ENCODE measurements at regions not wholly inside any gene's neighbourhood (a gene's known extent, or its start where the extent isn't known, plus 50 kb on each side); places are given as distances from the start of the nearest gene placed in this dataset.
A peak's percentile ranks its signal among the peaks of the same experiment; 100 is the strongest.

DNA sequence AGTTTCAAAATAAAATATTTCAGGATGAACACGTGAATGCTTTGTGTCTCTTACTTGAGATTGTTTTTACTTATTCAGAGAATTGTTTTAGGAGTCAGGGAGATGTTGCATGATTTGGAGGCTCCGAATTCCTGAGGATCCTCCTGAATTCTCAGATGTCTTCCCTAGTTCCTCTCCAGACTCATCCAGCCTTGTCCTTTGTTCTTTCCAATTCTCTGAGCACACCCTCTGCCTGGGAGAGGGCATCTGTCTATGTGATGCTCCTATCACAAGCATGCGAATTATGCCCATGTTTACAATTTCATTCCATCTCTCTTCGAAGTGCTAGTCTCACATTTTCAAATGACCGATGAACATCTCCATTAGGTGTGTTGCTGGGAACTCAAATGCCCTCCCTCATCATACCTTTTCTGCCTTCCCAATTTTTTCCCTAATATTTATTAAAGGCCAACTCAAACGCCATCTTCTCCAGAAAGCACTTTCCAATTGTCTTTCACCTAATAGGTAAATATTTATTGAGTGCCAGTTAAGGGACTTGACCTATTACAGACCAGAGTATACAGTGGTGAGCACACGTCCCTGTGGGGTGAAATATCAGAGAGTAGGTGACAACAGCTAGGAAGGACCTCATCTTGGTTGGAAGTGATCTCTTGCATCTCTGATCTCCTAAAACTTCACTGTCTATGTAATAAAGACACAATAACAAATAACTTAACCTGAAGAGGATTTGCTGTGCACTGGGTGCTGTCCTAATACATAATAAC, 64.4 kb downstream of the ARF6 start (continued):
- TF ChIP-seq, protein P1, sequence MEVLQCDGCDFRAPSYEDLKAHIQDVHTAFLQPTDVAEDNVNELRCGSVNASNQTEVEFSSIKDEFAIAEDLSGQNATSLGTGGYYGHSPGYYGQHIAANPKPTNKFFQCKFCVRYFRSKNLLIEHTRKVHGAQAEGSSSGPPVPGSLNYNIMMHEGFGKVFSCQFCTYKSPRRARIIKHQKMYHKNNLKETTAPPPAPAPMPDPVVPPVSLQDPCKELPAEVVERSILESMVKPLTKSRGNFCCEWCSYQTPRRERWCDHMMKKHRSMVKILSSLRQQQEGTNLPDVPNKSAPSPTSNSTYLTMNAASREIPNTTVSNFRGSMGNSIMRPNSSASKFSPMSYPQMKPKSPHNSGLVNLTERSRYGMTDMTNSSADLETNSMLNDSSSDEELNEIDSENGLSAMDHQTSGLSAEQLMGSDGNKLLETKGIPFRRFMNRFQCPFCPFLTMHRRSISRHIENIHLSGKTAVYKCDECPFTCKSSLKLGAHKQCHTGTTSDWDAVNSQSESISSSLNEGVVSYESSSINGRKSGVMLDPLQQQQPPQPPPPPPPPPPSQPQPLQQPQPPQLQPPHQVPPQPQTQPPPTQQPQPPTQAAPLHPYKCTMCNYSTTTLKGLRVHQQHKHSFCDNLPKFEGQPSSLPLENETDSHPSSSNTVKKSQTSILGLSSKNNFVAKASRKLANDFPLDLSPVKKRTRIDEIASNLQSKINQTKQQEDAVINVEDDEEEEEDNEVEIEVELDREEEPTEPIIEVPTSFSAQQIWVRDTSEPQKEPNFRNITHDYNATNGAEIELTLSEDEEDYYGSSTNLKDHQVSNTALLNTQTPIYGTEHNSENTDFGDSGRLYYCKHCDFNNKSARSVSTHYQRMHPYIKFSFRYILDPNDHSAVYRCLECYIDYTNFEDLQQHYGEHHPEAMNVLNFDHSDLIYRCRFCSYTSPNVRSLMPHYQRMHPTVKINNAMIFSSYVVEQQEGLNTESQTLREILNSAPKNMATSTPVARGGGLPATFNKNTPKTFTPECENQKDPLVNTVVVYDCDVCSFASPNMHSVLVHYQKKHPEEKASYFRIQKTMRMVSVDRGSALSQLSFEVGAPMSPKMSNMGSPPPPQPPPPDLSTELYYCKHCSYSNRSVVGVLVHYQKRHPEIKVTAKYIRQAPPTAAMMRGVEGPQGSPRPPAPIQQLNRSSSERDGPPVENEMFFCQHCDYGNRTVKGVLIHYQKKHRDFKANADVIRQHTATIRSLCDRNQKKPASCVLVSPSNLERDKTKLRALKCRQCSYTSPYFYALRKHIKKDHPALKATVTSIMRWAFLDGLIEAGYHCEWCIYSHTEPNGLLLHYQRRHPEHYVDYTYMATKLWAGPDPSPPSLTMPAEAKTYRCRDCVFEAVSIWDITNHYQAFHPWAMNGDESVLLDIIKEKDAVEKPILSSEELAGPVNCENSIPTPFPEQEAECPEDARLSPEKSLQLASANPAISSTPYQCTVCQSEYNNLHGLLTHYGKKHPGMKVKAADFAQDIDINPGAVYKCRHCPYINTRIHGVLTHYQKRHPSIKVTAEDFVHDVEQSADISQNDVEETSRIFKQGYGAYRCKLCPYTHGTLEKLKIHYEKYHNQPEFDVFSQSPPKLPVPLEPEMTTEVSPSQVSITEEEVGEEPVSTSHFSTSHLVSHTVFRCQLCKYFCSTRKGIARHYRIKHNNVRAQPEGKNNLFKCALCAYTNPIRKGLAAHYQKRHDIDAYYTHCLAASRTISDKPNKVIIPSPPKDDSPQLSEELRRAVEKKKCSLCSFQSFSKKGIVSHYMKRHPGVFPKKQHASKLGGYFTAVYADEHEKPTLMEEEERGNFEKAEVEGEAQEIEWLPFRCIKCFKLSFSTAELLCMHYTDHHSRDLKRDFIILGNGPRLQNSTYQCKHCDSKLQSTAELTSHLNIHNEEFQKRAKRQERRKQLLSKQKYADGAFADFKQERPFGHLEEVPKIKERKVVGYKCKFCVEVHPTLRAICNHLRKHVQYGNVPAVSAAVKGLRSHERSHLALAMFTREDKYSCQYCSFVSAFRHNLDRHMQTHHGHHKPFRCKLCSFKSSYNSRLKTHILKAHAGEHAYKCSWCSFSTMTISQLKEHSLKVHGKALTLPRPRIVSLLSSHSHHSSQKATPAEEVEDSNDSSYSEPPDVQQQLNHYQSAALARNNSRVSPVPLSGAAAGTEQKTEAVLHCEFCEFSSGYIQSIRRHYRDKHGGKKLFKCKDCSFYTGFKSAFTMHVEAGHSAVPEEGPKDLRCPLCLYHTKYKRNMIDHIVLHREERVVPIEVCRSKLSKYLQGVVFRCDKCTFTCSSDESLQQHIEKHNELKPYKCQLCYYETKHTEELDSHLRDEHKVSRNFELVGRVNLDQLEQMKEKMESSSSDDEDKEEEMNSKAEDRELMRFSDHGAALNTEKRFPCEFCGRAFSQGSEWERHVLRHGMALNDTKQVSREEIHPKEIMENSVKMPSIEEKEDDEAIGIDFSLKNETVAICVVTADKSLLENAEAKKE (CRISPR knock-in tag; IDR thresholded peaks at IDR 0.05), result no peak

DNA sequence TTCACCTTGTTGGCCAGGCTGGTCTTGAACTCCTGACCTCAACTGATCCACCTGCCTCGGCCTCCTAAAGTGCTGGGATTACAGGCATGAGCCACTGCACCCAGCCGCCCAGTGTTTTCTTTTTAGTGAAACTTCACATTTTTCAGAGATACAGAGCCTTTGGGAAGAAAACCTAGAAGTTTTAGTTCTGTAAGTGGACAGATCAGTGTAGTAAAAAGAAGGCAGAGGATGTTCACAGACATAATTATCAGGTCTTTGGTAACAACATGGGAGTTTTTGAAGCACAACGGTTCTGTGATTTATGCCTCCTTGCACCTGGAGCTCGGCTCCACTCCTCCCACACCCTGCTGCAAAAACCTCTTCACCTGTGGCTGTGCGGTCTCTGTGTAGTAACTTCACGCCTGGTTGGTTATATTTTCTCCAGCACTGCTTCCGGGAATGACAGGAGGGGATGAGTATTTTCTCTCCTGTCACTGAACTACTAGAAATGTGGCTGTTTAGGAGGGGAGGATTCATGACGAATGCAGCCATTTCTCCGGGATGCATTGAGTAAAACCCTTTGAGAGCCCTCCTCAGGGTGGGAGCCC, 67.0 kb downstream of the ARF6 start:
- Histone ChIP-seq H3K36me3 (ENCODE audit: insufficient read depth) (no peaks in the 10 kb centered on the region), H3F3A (replicated peaks; ENCODE audit: low read depth) (no peaks in the 10 kb centered on the region), H3K27me3 (ENCODE audit: insufficient read depth) (no peaks in the 10 kb centered on the region), H3K27ac (ENCODE audit: low read depth) (no peak overlapping the region), H3K79me2 (replicated peaks; ENCODE audit: insufficient read depth) (no peaks in the 10 kb centered on the region), H3K4me3 (no peak overlapping the region), H3K9me2 (ENCODE audit: insufficient read depth) (no peaks in the 10 kb centered on the region), H2AFZ (peak overlapping the region; percentile 87), H4K20me1 (replicated peaks; ENCODE audit: insufficient read depth) (no peaks in the 10 kb centered on the region), H3K4me1 (ENCODE audit: insufficient read depth) (no peaks in the 10 kb centered on the region; the same call in 1 of the 2 replicates), H3K4me2 (no peak overlapping the region)
- Mint-ChIP-seq H3K27me3 (ENCODE audit: insufficient read depth, low read depth, poor library complexity) (peaks cover 1% of the 10 kb centered on the region), H3K4me1 (peaks cover 10% of the 10 kb centered on the region), H3K27ac (no peak overlapping the region), H3K9me3 (no peaks in the 10 kb centered on the region), H3K36me3 (ENCODE audit: low read depth) (no peaks in the 10 kb centered on the region), H3K4me3 (no peak overlapping the region)
- DNase-seq (ENCODE audit: low spot score), result no peak
- ATAC-seq, result no peak
- TF ChIP-seq, protein P2, sequence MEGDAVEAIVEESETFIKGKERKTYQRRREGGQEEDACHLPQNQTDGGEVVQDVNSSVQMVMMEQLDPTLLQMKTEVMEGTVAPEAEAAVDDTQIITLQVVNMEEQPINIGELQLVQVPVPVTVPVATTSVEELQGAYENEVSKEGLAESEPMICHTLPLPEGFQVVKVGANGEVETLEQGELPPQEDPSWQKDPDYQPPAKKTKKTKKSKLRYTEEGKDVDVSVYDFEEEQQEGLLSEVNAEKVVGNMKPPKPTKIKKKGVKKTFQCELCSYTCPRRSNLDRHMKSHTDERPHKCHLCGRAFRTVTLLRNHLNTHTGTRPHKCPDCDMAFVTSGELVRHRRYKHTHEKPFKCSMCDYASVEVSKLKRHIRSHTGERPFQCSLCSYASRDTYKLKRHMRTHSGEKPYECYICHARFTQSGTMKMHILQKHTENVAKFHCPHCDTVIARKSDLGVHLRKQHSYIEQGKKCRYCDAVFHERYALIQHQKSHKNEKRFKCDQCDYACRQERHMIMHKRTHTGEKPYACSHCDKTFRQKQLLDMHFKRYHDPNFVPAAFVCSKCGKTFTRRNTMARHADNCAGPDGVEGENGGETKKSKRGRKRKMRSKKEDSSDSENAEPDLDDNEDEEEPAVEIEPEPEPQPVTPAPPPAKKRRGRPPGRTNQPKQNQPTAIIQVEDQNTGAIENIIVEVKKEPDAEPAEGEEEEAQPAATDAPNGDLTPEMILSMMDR (conservative IDR thresholded peaks at IDR 0.05; ENCODE audit: low read depth in 2 of 2), result no peak
- TF ChIP-seq, protein P3, sequence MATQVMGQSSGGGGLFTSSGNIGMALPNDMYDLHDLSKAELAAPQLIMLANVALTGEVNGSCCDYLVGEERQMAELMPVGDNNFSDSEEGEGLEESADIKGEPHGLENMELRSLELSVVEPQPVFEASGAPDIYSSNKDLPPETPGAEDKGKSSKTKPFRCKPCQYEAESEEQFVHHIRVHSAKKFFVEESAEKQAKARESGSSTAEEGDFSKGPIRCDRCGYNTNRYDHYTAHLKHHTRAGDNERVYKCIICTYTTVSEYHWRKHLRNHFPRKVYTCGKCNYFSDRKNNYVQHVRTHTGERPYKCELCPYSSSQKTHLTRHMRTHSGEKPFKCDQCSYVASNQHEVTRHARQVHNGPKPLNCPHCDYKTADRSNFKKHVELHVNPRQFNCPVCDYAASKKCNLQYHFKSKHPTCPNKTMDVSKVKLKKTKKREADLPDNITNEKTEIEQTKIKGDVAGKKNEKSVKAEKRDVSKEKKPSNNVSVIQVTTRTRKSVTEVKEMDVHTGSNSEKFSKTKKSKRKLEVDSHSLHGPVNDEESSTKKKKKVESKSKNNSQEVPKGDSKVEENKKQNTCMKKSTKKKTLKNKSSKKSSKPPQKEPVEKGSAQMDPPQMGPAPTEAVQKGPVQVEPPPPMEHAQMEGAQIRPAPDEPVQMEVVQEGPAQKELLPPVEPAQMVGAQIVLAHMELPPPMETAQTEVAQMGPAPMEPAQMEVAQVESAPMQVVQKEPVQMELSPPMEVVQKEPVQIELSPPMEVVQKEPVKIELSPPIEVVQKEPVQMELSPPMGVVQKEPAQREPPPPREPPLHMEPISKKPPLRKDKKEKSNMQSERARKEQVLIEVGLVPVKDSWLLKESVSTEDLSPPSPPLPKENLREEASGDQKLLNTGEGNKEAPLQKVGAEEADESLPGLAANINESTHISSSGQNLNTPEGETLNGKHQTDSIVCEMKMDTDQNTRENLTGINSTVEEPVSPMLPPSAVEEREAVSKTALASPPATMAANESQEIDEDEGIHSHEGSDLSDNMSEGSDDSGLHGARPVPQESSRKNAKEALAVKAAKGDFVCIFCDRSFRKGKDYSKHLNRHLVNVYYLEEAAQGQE (IDR thresholded peaks at IDR 0.05; ENCODE audit: unreplicated experiment), result no peak
- TF ChIP-seq CREB1 (CRISPR knock-in tag; IDR thresholded peaks at IDR 0.05; ENCODE audit: low read depth), result no peak

Measured in GM23338 (cell line).